Astrocyte (in vitro differentiated cells and primary cell): ENCODE measurements at regions not wholly inside any gene's neighbourhood (a gene's known extent, or its start where the extent isn't known, plus 50 kb on each side); places are given as distances from the start of the nearest gene placed in this dataset.
A peak's percentile ranks its signal among the peaks of the same experiment; 100 is the strongest.

ENCODE experiments used
- DNase-seq: peaks from one replicate; pipeline ENCODE4 v3.0.0-alpha.2; 2010; ENCODE audit warnings: low read depth
- FAIRE-seq: peaks from 2 replicates; lab custom pipeline; 2011; peaks lifted over from hg19 to GRCh38; lab: Jason Lieb, UNC
- H2AFZ ChIP-seq: 2 replicates; pipeline ENCODE4 v1.6.0; 2012; ENCODE audit warnings: low read depth, low read length, inconsistent platforms
- H3K27ac ChIP-seq: 2 replicates; pipeline ENCODE4 v1.5.1; 2011; ENCODE audit warnings: low read depth, low read length, inconsistent platforms
- H3K27me3 ChIP-seq: 2 replicates; pipeline ENCODE4 v1.6.0; 2011; ENCODE audit warnings: low read length, inconsistent platforms; ENCODE audit not compliant: insufficient read depth
- H3K36me3 ChIP-seq: 2 replicates; pipeline ENCODE4 v1.5.1; 2011; ENCODE audit warnings: low read length, inconsistent platforms; ENCODE audit not compliant: insufficient read depth
- H3K4me1 ChIP-seq: 2 replicates; pipeline ENCODE4 v1.5.1; 2011; ENCODE audit warnings: low read length, inconsistent platforms; ENCODE audit not compliant: insufficient read depth
- H3K4me2 ChIP-seq: 2 replicates; pipeline ENCODE4 v1.6.0; 2012; ENCODE audit warnings: low read length, inconsistent platforms
- H3K4me3 ChIP-seq: 2 replicates; pipeline ENCODE4 v1.5.1; 2011; ENCODE audit warnings: low read depth, mild to moderate bottlenecking, low read length, inconsistent platforms; ENCODE audit not compliant: insufficient read depth
- H3K79me2 ChIP-seq: 2 replicates; pipeline ENCODE4 v1.6.0; 2012; ENCODE audit warnings: mild to moderate bottlenecking, low read length, inconsistent platforms; ENCODE audit not compliant: insufficient read depth
- H3K9ac ChIP-seq: 2 replicates; pipeline ENCODE4 v1.6.0; 2012; ENCODE audit warnings: mild to moderate bottlenecking, low read length, inconsistent platforms
- H3K9me3 ChIP-seq: 2 replicates; pipeline ENCODE4 v1.5.1; 2012; ENCODE audit warnings: low read depth, mild to moderate bottlenecking, low read length, inconsistent platforms; ENCODE audit not compliant: insufficient read depth
- H4K20me1 ChIP-seq: 2 replicates; pipeline ENCODE4 v1.6.0; 2012; ENCODE audit warnings: low read length, inconsistent platforms; ENCODE audit not compliant: insufficient read depth
- H3K27ac Mint-ChIP-seq: one replicate; pipeline ENCODE4 v1.8.0; 2021; ENCODE audit warnings: mild to moderate bottlenecking, mixed read lengths; ENCODE audit not compliant: unreplicated experiment
- H3K27me3 Mint-ChIP-seq: one replicate; pipeline ENCODE4 v1.8.0; 2021; ENCODE audit warnings: low read depth, mixed read lengths; ENCODE audit not compliant: unreplicated experiment
- H3K36me3 Mint-ChIP-seq: one replicate; pipeline ENCODE4 v1.8.0; 2021; ENCODE audit warnings: low read depth, mixed read lengths; ENCODE audit not compliant: unreplicated experiment
- H3K4me1 Mint-ChIP-seq: one replicate; pipeline ENCODE4 v1.8.0; 2021; ENCODE audit warnings: low read depth, mixed read lengths; ENCODE audit not compliant: unreplicated experiment
- H3K4me3 Mint-ChIP-seq: one replicate; pipeline ENCODE4 v1.8.0; 2021; ENCODE audit warnings: mild to moderate bottlenecking, moderate library complexity, mixed read lengths; ENCODE audit not compliant: unreplicated experiment
- H3K9me3 Mint-ChIP-seq: one replicate; pipeline ENCODE4 v1.8.0; 2021; ENCODE audit warnings: mild to moderate bottlenecking, mixed read lengths; ENCODE audit not compliant: unreplicated experiment
- CTCF ChIP-seq: IDR thresholded peaks from 2 replicates; pipeline ENCODE4 v1.5.1; 2011; ENCODE audit warnings: low read depth, mild to moderate bottlenecking, inconsistent platforms, low read length, moderate library complexity; ENCODE audit not compliant: insufficient read depth
- EZH2 ChIP-seq: IDR thresholded peaks from 2 replicates; pipeline ENCODE4 v1.6.1; 2012; ENCODE audit warnings: mild to moderate bottlenecking, low read length, inconsistent platforms; ENCODE audit not compliant: insufficient read depth

GRCh38 chr17:14745541-14745940 lies 444.7 kb downstream of the HS3ST3B1 start:
- no peak overlapping the region for H3K27ac Mint-ChIP-seq
- peaks cover 20% of the 10 kb centered on the region for H3K4me1 Mint-ChIP-seq
- Histone ChIP-seq H3K9me3 (no peaks in the 10 kb centered on the region), H3K79me2 (no peaks in the 10 kb centered on the region), H3K27ac (no peak overlapping the region), H3K36me3 (no peaks in the 10 kb centered on the region), H3K4me2 (no peak overlapping the region), H3K4me3 (no peak overlapping the region), H4K20me1 (no peaks in the 10 kb centered on the region), H3K27me3 (no peaks in the 10 kb centered on the region), H2AFZ (no peak overlapping the region), H3K9ac (no peak overlapping the region), H3K4me1 (no peaks in the 10 kb centered on the region)
- H3K27me3 Mint-ChIP-seq, result peaks cover 2% of the 10 kb centered on the region
- H3K9me3 Mint-ChIP-seq, result no peaks in the 10 kb centered on the region
- DNase-seq, result no peak
- FAIRE-seq, result no peak
- no peaks in the 10 kb centered on the region for H3K36me3 Mint-ChIP-seq
- TF ChIP-seq EZH2 (no peak), CTCF (no peak)
- no peak overlapping the region for H3K4me3 Mint-ChIP-seq

DNA sequence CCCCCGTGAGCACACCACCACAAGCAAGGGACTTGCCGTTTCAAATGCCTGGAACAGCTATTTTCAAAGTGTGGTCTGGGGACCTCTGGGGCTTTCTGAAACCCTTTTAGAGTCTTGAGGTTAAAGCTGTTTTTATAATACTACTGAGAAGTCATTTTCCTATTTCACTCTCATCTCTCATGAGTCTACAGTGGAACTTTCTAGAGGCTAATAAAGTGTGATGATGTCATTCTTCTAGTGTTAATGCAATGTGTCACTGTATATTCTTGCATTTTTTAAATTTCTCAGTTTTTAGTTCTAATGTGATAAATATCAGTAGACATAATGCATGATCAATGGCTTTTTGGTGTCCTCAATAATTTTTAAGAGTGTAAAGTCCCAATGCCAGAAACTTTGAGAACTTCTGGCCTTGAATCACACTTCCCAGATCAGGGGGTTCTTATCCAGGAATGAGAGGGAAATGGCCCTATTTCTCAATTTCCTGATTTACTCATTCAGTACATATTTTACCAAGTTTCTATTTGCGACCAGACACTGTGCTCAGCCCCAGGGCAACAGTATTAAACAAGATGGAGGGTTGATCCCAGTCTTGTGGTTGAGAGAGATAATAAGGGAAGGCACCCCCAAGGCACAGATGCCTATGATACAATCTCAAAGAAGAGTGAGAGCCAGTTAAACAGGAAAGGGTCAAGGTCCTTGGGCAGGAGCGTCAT lies 444.0 kb downstream of the HS3ST3B1 start:
- no peak for DNase-seq
- H3K27me3 ChIP-seq, result no peaks in the 10 kb centered on the region
- no peaks in the 10 kb centered on the region for H3K36me3 Mint-ChIP-seq
- peaks cover 23% of the 10 kb centered on the region for H3K4me1 Mint-ChIP-seq
- no peaks in the 10 kb centered on the region for H4K20me1 ChIP-seq
- no peak overlapping the region for H3K4me3 Mint-ChIP-seq
- no peak for TF ChIP-seq CTCF
- no peak for TF ChIP-seq EZH2
- H3K4me2 ChIP-seq, result no peak overlapping the region
- no peaks in the 10 kb centered on the region for H3K4me1 ChIP-seq
- FAIRE-seq, result no peak
- H3K27ac Mint-ChIP-seq, result no peak overlapping the region
- no peaks in the 10 kb centered on the region for H3K9me3 Mint-ChIP-seq
- no peaks in the 10 kb centered on the region for H3K36me3 ChIP-seq
- H3K79me2 ChIP-seq, result no peaks in the 10 kb centered on the region
- H3K27ac ChIP-seq, result no peak overlapping the region
- H3K9ac ChIP-seq, result no peak overlapping the region
- no peak overlapping the region for H3K4me3 ChIP-seq
- no peaks in the 10 kb centered on the region for H3K9me3 ChIP-seq
- peaks cover 2% of the 10 kb centered on the region for H3K27me3 Mint-ChIP-seq
- H2AFZ ChIP-seq, result no peak overlapping the region

DNA sequence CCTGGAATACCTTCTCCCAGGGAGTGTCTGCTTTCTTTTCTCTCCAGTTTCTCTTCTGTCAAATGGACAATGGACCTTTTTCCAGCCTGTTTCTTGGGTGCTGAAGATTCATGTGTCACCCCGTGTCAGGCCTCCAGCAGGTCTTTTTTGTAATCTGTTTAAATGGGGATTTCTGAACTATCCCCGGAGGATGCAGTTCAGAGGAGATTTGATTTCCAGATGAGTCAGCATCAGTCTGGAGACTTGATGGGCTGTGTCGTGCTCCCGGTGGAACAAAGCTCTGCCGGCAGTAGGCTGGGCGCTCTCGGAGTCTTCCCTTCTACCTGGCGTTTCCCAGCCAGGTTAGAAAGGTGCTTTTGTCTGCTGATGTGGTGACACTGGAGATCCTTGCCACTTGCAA lies 440.6 kb downstream of the HS3ST3B1 start:
- H3K9me3 ChIP-seq, result no peaks in the 10 kb centered on the region
- FAIRE-seq (no peak), DNase-seq (no peak)
- H3K27ac ChIP-seq, result no peak overlapping the region
- Mint-ChIP-seq H3K4me1 (peaks cover 23% of the 10 kb centered on the region), H3K4me3 (no peak overlapping the region), H3K27ac (peak overlapping the region; percentile 73), H3K36me3 (no peaks in the 10 kb centered on the region), H3K27me3 (peaks cover 2% of the 10 kb centered on the region), H3K9me3 (no peaks in the 10 kb centered on the region)
- TF ChIP-seq EZH2, result no peak
- no peak for TF ChIP-seq CTCF
- no peaks in the 10 kb centered on the region for H3K27me3 ChIP-seq
- H3K4me2 ChIP-seq, result no peak overlapping the region
- no peaks in the 10 kb centered on the region for H3K36me3 ChIP-seq
- no peak overlapping the region for H3K4me3 ChIP-seq
- no peak overlapping the region for H3K9ac ChIP-seq
- H3K79me2 ChIP-seq, result no peaks in the 10 kb centered on the region
- H2AFZ ChIP-seq, result no peak overlapping the region
- no peaks in the 10 kb centered on the region for H4K20me1 ChIP-seq
- peaks cover 6% of the 10 kb centered on the region for H3K4me1 ChIP-seq
